ENCODE measurements at regions not wholly inside any gene's neighbourhood (a gene's known extent, or its start where the extent isn't known, plus 50 kb on each side); places are given as distances from the start of the nearest gene placed in this dataset.

DNA sequence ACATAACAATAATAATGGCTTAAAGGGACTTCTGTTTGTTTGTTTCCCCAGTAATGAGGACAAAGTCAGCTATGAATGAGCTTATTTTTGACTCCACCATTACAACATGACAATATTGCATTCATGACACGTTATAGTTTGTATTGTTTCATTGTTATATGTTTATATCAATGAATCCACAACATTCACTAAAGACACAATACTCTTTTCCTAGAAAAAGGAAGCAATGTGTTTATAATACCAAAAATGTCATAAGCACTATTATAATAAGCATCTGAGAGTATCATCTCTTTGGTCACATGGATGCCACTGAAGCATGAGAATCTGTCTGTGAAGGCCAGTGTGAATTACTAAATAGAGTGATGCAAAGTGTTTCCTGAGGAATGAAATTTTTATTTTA, 1026.9 kb upstream of the C9orf72 start:
- Mint-ChIP-seq H3K27me3 (no peaks in the 10 kb centered on the region), H3K4me1 (no peaks in the 10 kb centered on the region), H3K9me3 (no peaks in the 10 kb centered on the region), H3K4me3 (no peak overlapping the region), H3K27ac (no peak overlapping the region)
- no peak for ATAC-seq
- DNase-seq: no peak

DNA sequence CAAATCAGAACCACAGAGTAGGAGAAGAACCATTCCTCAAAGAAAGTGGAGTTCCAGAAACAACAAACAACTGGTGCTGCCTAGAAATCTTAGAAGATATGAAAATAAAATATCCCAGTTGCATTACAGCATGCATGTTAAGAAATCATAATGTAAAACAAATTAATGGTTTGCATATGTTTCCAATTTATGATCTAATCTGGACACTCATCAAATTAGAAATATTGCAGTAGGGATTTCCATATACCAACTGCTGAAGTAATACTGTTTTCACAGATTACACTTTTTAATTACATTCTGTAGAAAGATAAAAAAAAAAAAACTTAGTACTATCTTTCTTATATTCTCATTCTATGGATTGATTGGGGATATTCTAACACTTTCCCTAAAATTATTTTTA, 1034.6 kb upstream of the C9orf72 start:
- peaks cover 0 to 6% of the 10 kb centered on the region in 2 donors for H3K9me3 Mint-ChIP-seq
- H3K4me3 Mint-ChIP-seq: no peak overlapping the region
- no peak overlapping the region for H3K27ac Mint-ChIP-seq
- DNase-seq: no peak
- H3K27me3 Mint-ChIP-seq: no peaks in the 10 kb centered on the region
- no peak for ATAC-seq
- no peaks in the 10 kb centered on the region for H3K4me1 Mint-ChIP-seq

DNA sequence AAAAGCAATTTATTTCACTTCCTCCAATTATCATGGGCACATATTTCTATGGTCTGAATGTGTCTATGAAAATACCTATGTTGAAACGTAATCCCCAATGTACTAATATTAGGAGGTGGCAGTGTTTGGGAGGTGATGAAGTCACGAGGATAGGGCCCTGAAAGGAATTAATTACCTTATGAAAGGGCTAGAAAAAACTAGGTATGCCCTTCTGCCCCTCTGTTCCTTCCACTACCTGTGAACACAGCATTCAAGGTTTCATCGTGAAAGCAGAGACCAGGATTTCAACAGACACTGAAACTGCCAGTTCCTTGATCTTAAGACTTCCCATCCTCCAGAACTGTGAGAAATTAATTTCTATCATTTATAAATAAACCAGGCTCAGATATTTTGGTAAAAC, 1037.1 kb upstream of the C9orf72 start:
- ATAC-seq: no peak
- no peak for DNase-seq
- Mint-ChIP-seq H3K4me1 (no peaks in the 10 kb centered on the region), H3K4me3 (no peak overlapping the region), H3K27ac (no peak overlapping the region), H3K9me3 (peaks cover 4 to 7% of the 10 kb centered on the region in 2 donors), H3K27me3 (no peaks in the 10 kb centered on the region)

DNA sequence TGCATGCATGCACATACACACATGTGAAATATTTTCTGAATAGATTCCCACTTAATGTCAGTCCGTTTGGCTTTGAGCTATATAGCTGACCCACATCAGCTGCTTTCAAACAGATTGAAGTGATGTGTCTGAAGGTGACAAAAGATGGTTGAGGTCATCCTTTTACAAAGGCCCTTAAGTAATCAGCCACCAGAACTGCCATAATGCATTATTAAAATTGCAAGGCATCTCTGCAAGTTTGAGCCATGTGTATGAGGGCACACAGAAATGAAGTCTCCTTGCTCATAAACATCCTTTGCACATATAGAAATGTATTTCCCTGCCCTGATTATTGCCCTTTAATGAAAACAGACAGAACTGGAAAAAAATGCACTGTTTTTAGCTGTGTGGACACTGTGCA, 1043.0 kb upstream of the C9orf72 start:
- Mint-ChIP-seq H3K27me3 (no peaks in the 10 kb centered on the region), H3K4me1 (no peaks in the 10 kb centered on the region), H3K27ac (no peak overlapping the region), H3K9me3 (peaks cover 7 to 11% of the 10 kb centered on the region in 2 donors), H3K4me3 (no peak overlapping the region)
- DNase-seq: no peak
- ATAC-seq: no peak

DNA sequence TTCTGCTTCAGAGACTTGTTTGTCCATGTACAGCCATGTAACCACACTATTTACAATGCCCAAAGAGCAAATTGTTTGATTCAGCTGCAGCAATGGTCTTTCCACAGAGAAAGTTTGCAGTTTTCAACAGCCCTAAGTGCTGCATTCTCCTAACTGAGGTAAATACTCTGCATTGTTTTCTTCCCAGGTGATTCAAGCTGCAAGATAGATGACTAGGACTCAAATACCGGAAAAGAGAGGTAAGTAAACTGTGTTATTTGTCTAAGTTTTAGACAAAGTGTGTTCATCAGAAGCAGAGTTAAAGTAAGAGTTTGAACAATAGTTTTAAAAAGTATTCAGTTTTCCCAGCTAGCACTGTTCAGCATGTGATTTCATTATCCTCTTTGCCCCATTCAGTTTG, 1046.7 kb upstream of the C9orf72 start:
- ATAC-seq (no peak), DNase-seq (no peak)
- no peak overlapping the region for H3K4me3 Mint-ChIP-seq
- H3K27ac Mint-ChIP-seq: no peak overlapping the region
- H3K9me3 Mint-ChIP-seq: peaks cover 0 to 11% of the 10 kb centered on the region in 2 donors
- no peaks in the 10 kb centered on the region for H3K27me3 Mint-ChIP-seq
- no peaks in the 10 kb centered on the region for H3K4me1 Mint-ChIP-seq

DNA sequence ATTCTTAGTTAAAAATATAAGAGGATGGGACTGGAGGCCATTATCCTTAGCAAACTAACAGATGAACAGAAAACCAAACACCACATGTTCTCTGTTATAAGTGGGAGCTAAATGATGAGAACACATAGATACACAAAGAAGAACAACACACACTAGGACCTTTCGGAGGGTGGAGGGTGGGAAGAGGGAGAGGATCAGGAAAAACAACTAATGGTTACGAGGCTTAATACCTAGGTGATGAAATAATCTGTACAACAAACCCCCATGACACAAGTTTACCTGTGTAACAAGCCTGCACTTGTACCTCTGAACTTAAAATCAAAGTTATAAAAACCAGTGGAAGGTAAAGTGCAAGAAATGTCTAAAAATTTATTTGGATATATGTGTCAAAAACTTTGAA, 1047.4 kb upstream of the C9orf72 start:
- ATAC-seq: no peak

DNA sequence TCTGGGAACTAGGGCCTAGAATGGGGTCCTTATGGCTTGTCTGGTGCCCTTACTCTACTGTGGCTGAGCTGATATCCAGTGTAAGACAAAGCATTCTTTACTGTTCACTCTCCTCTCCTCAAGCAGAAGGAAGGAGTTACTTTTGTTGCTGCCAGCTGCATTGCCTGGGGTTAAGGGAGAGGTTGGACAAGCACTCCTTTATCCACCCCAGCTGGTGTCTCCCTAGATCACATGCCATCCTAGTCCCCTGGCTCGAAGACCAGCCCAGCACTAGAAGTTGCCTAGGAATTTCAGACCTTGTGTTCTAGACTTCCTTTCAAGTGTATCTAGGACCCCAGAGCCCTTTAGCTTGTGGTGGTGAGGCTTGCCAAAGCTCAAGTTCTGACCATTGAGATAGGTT, 1051.5 kb upstream of the C9orf72 start:
- peaks cover 0 to 4% of the 10 kb centered on the region in 2 donors for H3K9me3 Mint-ChIP-seq
- no peak overlapping the region for H3K27ac Mint-ChIP-seq
- H3K4me1 Mint-ChIP-seq: no peaks in the 10 kb centered on the region
- H3K27me3 Mint-ChIP-seq: no peaks in the 10 kb centered on the region
- ATAC-seq (no peak), DNase-seq (no peak)
- no peak overlapping the region for H3K4me3 Mint-ChIP-seq

More for the DNA sequence above, 1047.4 kb upstream of the C9orf72 start:
- H3K4me1 Mint-ChIP-seq: no peaks in the 10 kb centered on the region
- no peak overlapping the region for H3K4me3 Mint-ChIP-seq
- no peak for DNase-seq
- no peaks in the 10 kb centered on the region for H3K27me3 Mint-ChIP-seq
- peaks cover 0 to 11% of the 10 kb centered on the region in 2 donors for H3K9me3 Mint-ChIP-seq
- H3K27ac Mint-ChIP-seq: no peak overlapping the region

DNA sequence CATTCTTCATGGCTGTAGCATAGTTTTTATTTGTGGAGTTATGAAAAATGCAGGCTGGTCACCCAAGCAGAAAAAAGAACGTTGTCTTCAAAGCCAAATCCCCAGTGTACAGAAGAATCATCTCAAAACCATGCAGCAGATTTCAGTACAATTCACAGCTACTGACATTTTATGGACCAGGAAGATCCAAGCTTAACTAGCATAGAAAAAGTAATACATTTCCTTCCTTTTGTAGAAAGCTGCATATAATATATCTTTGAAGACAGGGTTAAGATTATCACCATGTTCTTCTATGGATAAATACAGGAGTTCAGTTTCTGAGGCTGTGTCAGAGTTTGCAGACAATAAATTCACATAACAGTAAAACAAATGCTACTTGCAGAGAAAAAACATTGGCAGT, 1054.8 kb upstream of the C9orf72 start:
- Mint-ChIP-seq H3K4me1 (no peaks in the 10 kb centered on the region), H3K27me3 (no peaks in the 10 kb centered on the region), H3K27ac (no peak overlapping the region), H3K4me3 (no peak overlapping the region), H3K9me3 (peaks cover 0 to 10% of the 10 kb centered on the region in 2 donors)
- no peak for ATAC-seq
- DNase-seq: no peak

DNA sequence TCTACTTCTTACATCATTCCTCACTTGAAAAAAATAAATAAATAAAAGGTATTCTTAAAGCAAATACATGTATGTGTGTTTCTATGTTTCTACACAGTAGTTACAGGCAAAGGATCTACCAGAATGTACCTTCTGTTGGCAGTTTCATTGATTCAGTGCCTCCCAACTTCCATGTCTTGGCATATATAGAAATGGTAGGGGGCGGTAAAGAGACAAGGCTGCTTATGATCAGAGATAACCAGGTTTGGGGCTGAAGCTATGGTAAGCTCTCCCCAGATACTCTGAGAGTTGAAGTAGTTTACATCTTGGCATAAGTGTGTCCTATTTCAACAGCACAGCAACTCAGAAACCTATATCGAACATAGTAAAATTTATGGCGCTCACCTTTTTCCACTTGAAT, 1075.4 kb upstream of the C9orf72 start:
- ATAC-seq (no peak), DNase-seq (no peak)
- Mint-ChIP-seq H3K4me3 (no peak overlapping the region), H3K27me3 (no peaks in the 10 kb centered on the region), H3K4me1 (no peaks in the 10 kb centered on the region), H3K9me3 (peaks cover 0 to under 1% of the 10 kb centered on the region in 2 donors), H3K27ac (no peak overlapping the region)

DNA sequence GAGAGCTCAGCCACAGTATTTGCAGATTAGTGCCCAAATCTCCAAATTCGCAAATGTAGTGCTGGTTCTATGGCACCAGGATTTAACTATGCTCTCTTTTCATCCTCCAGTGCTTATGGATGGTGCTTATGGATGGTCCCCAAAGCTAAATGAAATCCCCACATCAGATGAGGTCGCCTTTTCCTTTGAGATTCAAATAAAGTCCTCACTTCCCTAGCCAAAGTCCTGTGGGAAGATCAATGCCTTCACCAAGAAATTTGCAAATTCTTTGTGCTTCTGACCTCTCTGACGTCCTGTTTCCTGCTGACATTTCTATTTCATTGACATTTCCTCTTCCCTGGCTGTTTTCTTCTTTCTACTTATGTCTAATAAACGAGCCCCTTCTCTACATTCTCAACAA, 1077.0 kb upstream of the C9orf72 start:
- DNase-seq: no peak
- no peak overlapping the region for H3K27ac Mint-ChIP-seq
- no peaks in the 10 kb centered on the region for H3K4me1 Mint-ChIP-seq
- ATAC-seq: no peak
- H3K9me3 Mint-ChIP-seq: peaks cover 0 to 6% of the 10 kb centered on the region in 2 donors
- no peak overlapping the region for H3K4me3 Mint-ChIP-seq
- no peaks in the 10 kb centered on the region for H3K27me3 Mint-ChIP-seq

DNA sequence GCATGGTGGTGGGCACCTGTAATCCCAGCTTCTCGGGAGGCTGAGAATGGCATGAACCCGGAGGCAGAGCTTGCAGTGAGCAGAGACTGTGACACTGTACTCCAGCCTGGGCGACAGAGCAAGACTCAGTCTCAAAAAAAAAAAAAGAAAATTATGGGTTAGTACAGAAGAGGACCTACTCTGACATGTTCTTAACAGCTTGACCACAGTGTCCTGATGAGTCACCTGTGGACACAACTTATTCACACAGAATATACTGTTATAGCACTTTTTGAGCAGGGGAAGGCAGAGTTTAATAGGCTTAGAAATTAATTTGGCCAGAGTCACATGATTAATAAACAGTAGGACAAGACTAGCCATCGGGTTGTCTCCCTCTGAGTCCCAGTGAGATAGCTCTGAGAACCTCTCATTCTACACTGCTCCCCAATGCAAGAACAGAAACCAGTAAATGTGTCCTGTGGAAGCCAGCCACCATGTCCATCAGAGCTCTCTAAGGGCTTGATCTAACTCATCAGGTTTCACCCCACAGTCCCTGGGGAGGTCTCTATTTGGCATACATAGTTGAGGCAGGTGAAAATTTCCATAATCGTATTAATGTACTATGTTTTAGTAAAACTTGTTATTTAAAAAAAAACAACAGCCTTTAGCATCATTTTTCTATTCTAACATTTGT, 1077.9 kb upstream of the C9orf72 start:
- Mint-ChIP-seq H3K4me3 (no peak overlapping the region), H3K27ac (no peak overlapping the region), H3K27me3 (no peaks in the 10 kb centered on the region), H3K4me1 (no peaks in the 10 kb centered on the region), H3K9me3 (peaks cover 0 to 10% of the 10 kb centered on the region in 2 donors)
- no peak for ATAC-seq
- DNase-seq: no peak

DNA sequence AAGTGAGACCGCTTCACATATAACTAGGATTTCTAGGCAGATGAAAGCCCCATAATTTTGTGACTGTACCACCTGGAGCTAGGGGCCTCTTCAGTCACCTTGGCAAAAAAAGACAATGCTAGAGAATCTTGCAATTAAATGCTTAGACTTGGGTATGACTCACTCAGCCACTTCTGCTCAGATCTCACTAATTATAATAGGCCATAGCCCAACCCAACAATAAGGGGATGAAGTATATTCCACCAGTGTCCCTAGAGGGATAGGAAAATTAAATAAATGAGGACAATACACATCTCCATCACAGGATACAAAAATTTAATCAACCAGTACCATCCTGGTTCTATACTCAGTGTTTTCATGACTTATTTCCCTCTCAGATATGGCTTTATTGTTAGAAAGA, 1079.9 kb upstream of the C9orf72 start:
- peaks cover 0 to 10% of the 10 kb centered on the region in 2 donors for H3K9me3 Mint-ChIP-seq
- DNase-seq: no peak
- H3K27me3 Mint-ChIP-seq: no peaks in the 10 kb centered on the region
- H3K27ac Mint-ChIP-seq: no peak overlapping the region
- no peak overlapping the region for H3K4me3 Mint-ChIP-seq
- H3K4me1 Mint-ChIP-seq: no peaks in the 10 kb centered on the region
- ATAC-seq: no peak

DNA sequence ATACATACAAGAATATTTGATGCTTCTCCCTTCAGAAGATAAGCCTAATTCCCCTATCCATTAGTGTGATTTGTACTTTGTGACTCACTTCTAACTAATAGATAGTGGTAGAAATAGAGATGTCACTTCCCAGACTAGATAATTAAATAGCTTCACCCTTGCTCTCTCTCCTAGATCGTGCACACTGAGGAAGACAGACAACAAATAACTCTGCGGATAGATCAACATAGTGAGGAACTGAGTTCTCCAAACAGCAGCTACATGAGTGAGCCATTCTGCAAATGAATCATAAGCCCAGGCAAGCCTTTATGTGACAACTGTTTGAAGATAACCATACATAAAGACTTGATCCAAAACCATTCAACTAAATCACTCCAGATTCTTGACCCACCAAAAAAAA, 1083.4 kb upstream of the C9orf72 start:
- no peaks in the 10 kb centered on the region for H3K4me1 Mint-ChIP-seq
- H3K27ac Mint-ChIP-seq: no peak overlapping the region
- ATAC-seq: no peak
- no peak overlapping the region for H3K4me3 Mint-ChIP-seq
- DNase-seq: no peak
- H3K27me3 Mint-ChIP-seq: no peaks in the 10 kb centered on the region
- H3K9me3 Mint-ChIP-seq: peaks cover 0 to 10% of the 10 kb centered on the region in 2 donors

DNA sequence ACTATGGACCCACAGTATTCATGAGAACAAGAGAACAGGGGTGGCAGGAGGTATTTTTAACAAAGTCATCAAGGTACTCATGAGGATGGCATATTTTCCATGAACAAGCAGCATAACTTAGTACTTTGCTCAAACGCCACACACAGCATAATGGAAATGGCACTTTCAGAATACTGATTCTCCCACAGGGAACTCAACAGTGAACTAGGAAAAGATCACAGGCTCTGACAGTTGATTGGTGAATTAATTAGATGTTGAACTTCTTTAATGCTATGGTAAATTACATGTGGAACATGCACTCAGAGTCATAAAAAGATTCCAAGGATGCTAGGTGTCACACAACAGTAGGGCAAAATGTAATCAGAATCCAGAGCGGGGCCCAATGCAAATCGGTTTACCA, 1088.6 kb upstream of the C9orf72 start:
- Mint-ChIP-seq H3K9me3 (no peaks in the 10 kb centered on the region), H3K4me3 (no peak overlapping the region), H3K27ac (no peak overlapping the region), H3K4me1 (no peaks in the 10 kb centered on the region), H3K27me3 (no peaks in the 10 kb centered on the region)
- no peak for DNase-seq
- no peak for ATAC-seq

DNA sequence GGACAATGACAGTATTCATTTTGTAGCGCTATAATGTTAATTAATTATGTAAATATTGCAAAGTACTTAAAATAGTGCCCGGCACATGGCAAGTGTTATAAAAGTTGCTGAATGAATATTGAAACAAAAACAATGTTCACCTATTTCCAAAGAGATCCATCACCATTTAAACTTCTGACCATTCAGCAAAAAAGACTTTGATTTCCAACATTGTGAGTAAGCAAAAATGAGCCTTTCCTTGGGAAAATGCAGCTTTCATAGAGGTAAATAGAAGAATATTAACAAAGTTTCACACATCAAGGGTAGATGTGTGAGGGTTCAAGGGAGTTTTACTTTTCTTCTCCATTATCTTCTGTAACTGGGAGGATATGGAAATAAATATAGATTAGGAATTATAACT, 1089.4 kb upstream of the C9orf72 start:
- Mint-ChIP-seq H3K4me1 (no peaks in the 10 kb centered on the region), H3K9me3 (no peaks in the 10 kb centered on the region), H3K27ac (no peak overlapping the region), H3K27me3 (no peaks in the 10 kb centered on the region), H3K4me3 (no peak overlapping the region)
- ATAC-seq: no peak
- no peak for DNase-seq

DNA sequence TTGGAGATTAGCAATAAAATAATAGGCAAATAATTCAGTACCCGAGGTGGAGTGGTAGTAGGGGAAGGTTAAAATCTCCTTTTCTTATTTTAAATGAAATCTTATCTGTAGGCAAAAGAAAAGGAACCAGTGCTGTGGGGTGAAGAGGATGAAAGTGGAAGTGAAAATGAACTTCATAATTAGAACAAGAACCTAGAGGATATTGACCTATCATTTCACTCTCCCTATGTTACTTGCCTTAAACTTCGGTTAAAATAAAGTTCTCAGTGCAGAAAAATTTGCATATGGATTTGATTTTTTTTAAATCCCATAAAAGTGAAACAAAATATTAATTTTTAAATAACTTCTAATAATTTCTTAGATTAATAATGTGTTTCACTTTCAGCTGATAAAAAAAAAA, 1094.9 kb upstream of the C9orf72 start:
- Mint-ChIP-seq H3K4me3 (no peak overlapping the region), H3K9me3 (no peaks in the 10 kb centered on the region), H3K4me1 (no peaks in the 10 kb centered on the region), H3K27ac (no peak overlapping the region), H3K27me3 (no peaks in the 10 kb centered on the region)
- DNase-seq (no peak), ATAC-seq (no peak)

DNA sequence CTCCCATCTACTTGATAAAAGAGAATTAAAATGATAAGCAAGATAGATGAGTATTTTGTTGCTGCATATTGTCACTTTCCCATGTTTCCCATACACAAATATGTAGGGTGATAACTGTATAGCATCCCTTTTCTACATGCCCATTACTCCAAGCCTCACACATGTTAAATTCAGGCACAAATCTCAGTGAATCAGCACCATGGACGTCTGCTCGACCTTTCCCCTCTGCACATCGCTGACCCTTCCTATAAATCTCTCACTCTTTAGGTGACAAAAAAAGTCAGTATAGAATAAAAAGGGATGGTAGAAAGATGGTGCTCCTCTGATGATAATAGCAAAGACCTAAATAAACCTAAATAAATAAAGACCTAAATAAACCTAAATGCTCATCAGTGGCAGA, 1097.7 kb upstream of the C9orf72 start:
- Mint-ChIP-seq H3K4me1 (no peaks in the 10 kb centered on the region), H3K9me3 (no peaks in the 10 kb centered on the region), H3K27ac (no peak overlapping the region), H3K4me3 (no peak overlapping the region), H3K27me3 (no peaks in the 10 kb centered on the region)
- ATAC-seq (no peak), DNase-seq (no peak)

Measured in stimulated activated naive CD8-positive, alpha-beta T cell treated with anti-CD3 and anti-CD28 coated beads, Interleukin-15, amount 100 ng/mL, for 72 hours (primary cell).